B cell (primary cell): ENCODE measurements at regions not wholly inside any gene's neighbourhood (a gene's known extent, or its start where the extent isn't known, plus 50 kb on each side); places are given as distances from the start of the nearest gene placed in this dataset.

Experiments
- CTCF ChIP-seq: fragments of 200-600 bp; IDR thresholded peaks from one replicate; pipeline ENCODE4 v1.8.0; 2022; ENCODE audit warnings: antibody characterized with exemption, mild to moderate bottlenecking
- EZH2 ChIP-seq: IDR thresholded peaks from 2 replicates; pipeline ENCODE4 v1.6.1; 2012; ENCODE audit warnings: borderline replicate concordance, low read depth, mild to moderate bottlenecking, moderate library complexity, low read length; ENCODE audit not compliant: insufficient read depth, poor library complexity, severe bottlenecking

GRCh38 chr9:16132513-16132912 is 579.7 kb downstream of the CCDC171 start:
- TF ChIP-seq CTCF (no peak), EZH2 (no peak)
